ENCODE measurements at regions not wholly inside any gene's neighbourhood (a gene's known extent, or its start where the extent isn't known, plus 50 kb on each side); places are given as distances from the start of the nearest gene placed in this dataset.
A peak's percentile ranks its signal among the peaks of the same experiment; 100 is the strongest.

DNA sequence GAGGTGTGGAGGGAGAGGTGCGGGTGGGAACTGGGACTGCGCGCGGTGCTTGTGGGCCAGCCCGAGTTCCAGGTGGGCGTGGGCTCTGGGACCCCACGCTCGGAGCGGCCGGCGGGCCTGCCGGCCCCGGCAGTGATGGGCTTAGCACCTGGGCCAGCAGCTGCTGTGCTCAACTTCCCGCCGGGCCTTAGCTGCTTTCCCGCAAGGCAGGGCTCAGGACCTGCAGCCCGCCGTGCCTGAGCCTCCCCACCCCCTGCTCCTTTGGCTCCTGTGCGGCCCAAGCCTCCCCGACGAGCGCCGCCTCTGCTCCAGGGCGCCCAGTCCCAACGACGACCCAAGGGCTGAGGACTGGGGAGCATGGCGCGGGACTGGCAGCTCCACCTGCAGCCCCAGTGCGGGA lies 232.7 kb downstream of the FGFR2 start:
- H3K9ac ChIP-seq (ENCODE audit: low read length in 3 of 3): no peak overlapping the region
- no peaks in the 10 kb centered on the region for H3K36me3 ChIP-seq (ENCODE audit: control insufficient read depth in 2 of 3, insufficient read depth in 3 of 3, low read length in 3 of 3)
- H3K4me3 ChIP-seq (ENCODE audit: low read length in 3 of 3): no peak overlapping the region
- no peak overlapping the region for H3K27ac ChIP-seq (ENCODE audit: low read depth in 2 of 2, low read length in 2 of 2)
- intact Hi-C loops (cut with DNase I): no loop called here
- no peak for TF ChIP-seq CTCF (IDR thresholded peaks at IDR 0.05; ENCODE audit: borderline replicate concordance, extremely low read depth, insufficient read depth)
- H3K27me3 ChIP-seq (ENCODE audit: control insufficient read depth, insufficient read depth, low read length): no peaks in the 10 kb centered on the region
- DNase-seq (no peak), FAIRE-seq (no peak)
- no peaks in the 10 kb centered on the region for H3K9me3 ChIP-seq (ENCODE audit: control insufficient read depth in 2 of 3, insufficient read depth in 1 of 3, low read length in 3 of 3)
- H3K4me1 ChIP-seq (ENCODE audit: control insufficient read depth in 2 of 3, insufficient read depth in 2 of 3, low read depth in 1 of 3, low read length in 3 of 3): no peaks in the 10 kb centered on the region

GRCh38 chr10:121368347-121369025 lies 229.8 kb downstream of the FGFR2 start:
- no peaks in the 10 kb centered on the region for H3K36me3 ChIP-seq (ENCODE audit: control insufficient read depth in 2 of 3, insufficient read depth in 3 of 3, low read length in 3 of 3)
- FAIRE-seq: no peak
- peak in 1 of 5 donors; percentile 60 for DNase-seq
- H3K9me3 ChIP-seq (ENCODE audit: control insufficient read depth in 2 of 3, insufficient read depth in 1 of 3, low read length in 3 of 3): no peaks in the 10 kb centered on the region
- no peak overlapping the region for H3K27ac ChIP-seq (ENCODE audit: low read depth in 2 of 2, low read length in 2 of 2)
- H3K4me3 ChIP-seq (ENCODE audit: low read length in 3 of 3): no peak overlapping the region
- TF ChIP-seq CTCF (IDR thresholded peaks at IDR 0.05; ENCODE audit: borderline replicate concordance, extremely low read depth, insufficient read depth): no peak
- intact Hi-C loops (cut with DNase I): no loop called here
- no peaks in the 10 kb centered on the region for H3K4me1 ChIP-seq (ENCODE audit: control insufficient read depth in 2 of 3, insufficient read depth in 2 of 3, low read depth in 1 of 3, low read length in 3 of 3)
- no peaks in the 10 kb centered on the region for H3K27me3 ChIP-seq (ENCODE audit: control insufficient read depth, insufficient read depth, low read length)
- no peak overlapping the region for H3K9ac ChIP-seq (ENCODE audit: low read length in 3 of 3)

DNA sequence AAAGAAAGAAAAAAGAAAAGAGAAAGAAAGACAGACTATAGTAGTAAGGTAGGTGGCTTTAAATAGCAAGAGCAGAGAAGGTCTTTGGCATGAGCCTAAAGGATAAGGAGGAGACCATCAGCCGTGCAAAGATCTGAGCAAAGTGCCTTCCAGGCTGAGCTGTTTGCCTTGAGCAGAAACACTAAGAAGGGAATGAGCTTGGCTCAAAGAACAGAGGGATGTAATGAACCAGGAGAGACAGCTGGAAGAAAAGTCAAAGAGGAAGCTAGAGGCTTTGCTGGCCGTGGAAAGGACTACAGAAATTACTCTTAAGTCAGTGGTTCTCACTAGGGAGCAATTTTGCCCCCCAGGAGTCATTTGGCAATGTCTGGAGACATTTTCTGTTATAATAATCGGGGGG lies 228.6 kb downstream of the FGFR2 start:
- H3K27me3 ChIP-seq (ENCODE audit: control insufficient read depth, insufficient read depth, low read length): no peaks in the 10 kb centered on the region
- no peak overlapping the region for H3K4me3 ChIP-seq (ENCODE audit: low read length in 3 of 3)
- H3K36me3 ChIP-seq (ENCODE audit: control insufficient read depth in 2 of 3, insufficient read depth in 3 of 3, low read length in 3 of 3): no peaks in the 10 kb centered on the region
- no peak for TF ChIP-seq CTCF (IDR thresholded peaks at IDR 0.05; ENCODE audit: borderline replicate concordance, extremely low read depth, insufficient read depth)
- FAIRE-seq (no peak), DNase-seq (no peak)
- no peaks in the 10 kb centered on the region for H3K9me3 ChIP-seq (ENCODE audit: control insufficient read depth in 2 of 3, insufficient read depth in 1 of 3, low read length in 3 of 3)
- intact Hi-C loops (cut with DNase I): no loop called here
- no peak overlapping the region for H3K9ac ChIP-seq (ENCODE audit: low read length in 3 of 3)
- no peaks in the 10 kb centered on the region for H3K4me1 ChIP-seq (ENCODE audit: control insufficient read depth in 2 of 3, insufficient read depth in 2 of 3, low read depth in 1 of 3, low read length in 3 of 3)
- no peak overlapping the region for H3K27ac ChIP-seq (ENCODE audit: low read depth in 2 of 2, low read length in 2 of 2)

GRCh38 chr10:121371836-121372235 lies 226.4 kb downstream of the FGFR2 start:
- Histone ChIP-seq H3K27ac (ENCODE audit: low read depth in 2 of 2, low read length in 2 of 2) (no peak overlapping the region), H3K9me3 (ENCODE audit: control insufficient read depth in 2 of 3, insufficient read depth in 1 of 3, low read length in 3 of 3) (no peaks in the 10 kb centered on the region), H3K27me3 (ENCODE audit: control insufficient read depth, insufficient read depth, low read length) (no peaks in the 10 kb centered on the region), H3K36me3 (ENCODE audit: control insufficient read depth in 2 of 3, insufficient read depth in 3 of 3, low read length in 3 of 3) (no peaks in the 10 kb centered on the region), H3K4me3 (ENCODE audit: low read length in 3 of 3) (no peak overlapping the region), H3K9ac (ENCODE audit: low read length in 3 of 3) (no peak overlapping the region), H3K4me1 (ENCODE audit: control insufficient read depth in 2 of 3, insufficient read depth in 2 of 3, low read depth in 1 of 3, low read length in 3 of 3) (no peaks in the 10 kb centered on the region)
- intact Hi-C loops (cut with DNase I): no loop called here
- FAIRE-seq (no peak), DNase-seq (no peak)
- TF ChIP-seq CTCF (IDR thresholded peaks at IDR 0.05; ENCODE audit: borderline replicate concordance, extremely low read depth, insufficient read depth): no peak

All from kidney (tissue), 13 donors.